Activated CD8-positive, alpha-beta T cell treated with anti-CD3 and anti-CD28 coated beads, Interleukin-2, amount 10 ng/mL, durations not matched to agents 7 days and 5 days (primary cell): ENCODE measurements at regions not wholly inside any gene's neighbourhood (a gene's known extent, or its start where the extent isn't known, plus 50 kb on each side); places are given as distances from the start of the nearest gene placed in this dataset.

Experiments used
- ATAC-seq: fragments of 150-1000 bp; cut with Tn5 transposase; one replicate; pipeline ENCODE4 v1.10.0; 2021; ENCODE audit warnings: moderate library complexity
- CTCF ChIA-PET: fragments of 350-600 bp; sonication (Branson Sonifier 250); formaldehyde crosslinking; loops from one replicate; lab custom pipeline; 2021; ENCODE audit warnings: antibody characterized with exemption; lab: Charles Lee
- POLR2A ChIA-PET: fragments of 350-600 bp; sonication (Branson Sonifier 250); formaldehyde crosslinking; loops from one replicate; lab custom pipeline; 2021; ENCODE audit warnings: antibody characterized with exemption; lab: Charles Lee
- DNase-seq: peaks from one replicate; pipeline ENCODE4 v3.0.0-alpha.2; 2020
- H3K27ac Mint-ChIP-seq: one replicate; pipeline ENCODE4 v1.8.0; 2021; ENCODE audit warnings: mild to moderate bottlenecking, mixed read lengths
- H3K27me3 Mint-ChIP-seq: one replicate; pipeline ENCODE4 v1.8.0; 2021; ENCODE audit warnings: low read depth, mixed read lengths
- H3K36me3 Mint-ChIP-seq: one replicate; pipeline ENCODE4 v1.8.0; 2021; ENCODE audit warnings: low read depth, mixed read lengths
- H3K4me1 Mint-ChIP-seq: one replicate; pipeline ENCODE4 v1.8.0; 2021; ENCODE audit warnings: low read depth, mixed read lengths
- H3K4me3 Mint-ChIP-seq: one replicate; pipeline ENCODE4 v1.8.0; 2021; ENCODE audit warnings: mild to moderate bottlenecking, mixed read lengths
- H3K9me3 Mint-ChIP-seq: one replicate; pipeline ENCODE4 v1.8.0; 2022; ENCODE audit warnings: mixed read lengths; ENCODE audit not compliant: insufficient read depth

DNA sequence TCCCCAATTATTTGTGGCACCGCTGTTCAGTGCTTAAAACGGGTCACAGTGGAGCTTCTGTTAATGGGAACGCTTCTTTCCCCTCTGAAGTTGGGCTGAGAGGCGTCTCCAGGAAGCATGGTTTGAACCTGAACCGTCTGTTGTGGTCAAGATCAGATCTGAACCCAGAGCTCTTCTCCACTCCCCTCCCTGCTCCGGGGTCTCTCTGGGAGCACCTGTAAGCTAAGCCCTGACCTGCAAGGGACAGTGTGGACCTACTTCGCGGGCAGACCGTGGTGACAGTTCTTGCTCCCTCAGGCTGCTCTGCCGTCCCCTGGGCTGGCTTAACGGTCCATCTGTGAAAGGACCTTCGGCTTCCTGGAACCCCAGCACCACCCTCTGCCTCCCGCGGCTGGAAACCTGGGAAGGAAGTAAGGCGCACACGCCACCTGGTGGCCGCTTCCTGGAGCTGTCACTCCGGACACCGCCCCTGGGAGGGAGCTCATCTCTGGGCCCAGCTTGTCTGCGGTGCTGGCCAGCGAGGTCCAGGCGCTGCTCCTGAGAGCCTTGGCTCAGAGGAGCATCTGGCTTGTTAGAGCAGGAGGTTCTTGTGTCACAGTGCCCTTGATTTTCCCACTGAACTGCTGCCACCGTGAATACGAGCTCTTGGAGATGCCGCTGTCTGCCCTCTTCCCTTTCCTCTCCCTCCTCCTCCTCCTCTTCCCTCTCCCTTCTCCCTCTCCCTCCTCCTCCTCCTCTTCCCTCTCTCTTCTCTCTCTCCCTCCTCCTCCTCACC lies 518.5 kb upstream of the EEF2KMT start:
- CTCF ChIA-PET, result interaction anchor here (0.6 to 2.2 kb wide), 24 partner anchors 8 to 1029 kb away, joined by 3 to 12 read pairs (median 4); no protein-coding TSS in a partner anchor
- no peaks in the 10 kb centered on the region for H3K36me3 Mint-ChIP-seq
- H3K27me3 Mint-ChIP-seq, result no peaks in the 10 kb centered on the region
- H3K27ac Mint-ChIP-seq, result peak overlapping the region; percentile 46
- peak; percentile 79 for ATAC-seq
- POLR2A ChIA-PET, result no interaction called here
- peaks cover 3% of the 10 kb centered on the region for H3K4me1 Mint-ChIP-seq
- DNase-seq, result peak; percentile 52
- no peaks in the 10 kb centered on the region for H3K9me3 Mint-ChIP-seq
- H3K4me3 Mint-ChIP-seq, result peak overlapping the region; percentile 18

- H3K4me1 Mint-ChIP-seq, result no peaks in the 10 kb centered on the region
- no peak overlapping the region for H3K27ac Mint-ChIP-seq
- ChIA-PET CTCF (interaction anchor here (2.2 kb wide), 1 partner anchor 9 kb away, joined by 9 read pairs; no protein-coding TSS in a partner anchor), POLR2A (no interaction called here)
- no peak overlapping the region for H3K4me3 Mint-ChIP-seq
- H3K9me3 Mint-ChIP-seq, result no peaks in the 10 kb centered on the region
- DNase-seq, result no peak
- H3K36me3 Mint-ChIP-seq, result no peaks in the 10 kb centered on the region
- no peaks in the 10 kb centered on the region for H3K27me3 Mint-ChIP-seq
- no peak for ATAC-seq
Observed at GRCh38 chr16:5607169-5607568, 509.6 kb upstream of the EEF2KMT start.

- no peaks in the 10 kb centered on the region for H3K4me1 Mint-ChIP-seq
- ChIA-PET POLR2A (no interaction called here), CTCF (no interaction called here)
- H3K4me3 Mint-ChIP-seq, result no peak overlapping the region
- H3K9me3 Mint-ChIP-seq, result no peaks in the 10 kb centered on the region
- no peaks in the 10 kb centered on the region for H3K27me3 Mint-ChIP-seq
- no peak overlapping the region for H3K27ac Mint-ChIP-seq
- ATAC-seq (no peak), DNase-seq (no peak)
- H3K36me3 Mint-ChIP-seq, result no peaks in the 10 kb centered on the region
Observed at GRCh38 chr16:5605404-5605803, 507.8 kb upstream of the EEF2KMT start.

DNA sequence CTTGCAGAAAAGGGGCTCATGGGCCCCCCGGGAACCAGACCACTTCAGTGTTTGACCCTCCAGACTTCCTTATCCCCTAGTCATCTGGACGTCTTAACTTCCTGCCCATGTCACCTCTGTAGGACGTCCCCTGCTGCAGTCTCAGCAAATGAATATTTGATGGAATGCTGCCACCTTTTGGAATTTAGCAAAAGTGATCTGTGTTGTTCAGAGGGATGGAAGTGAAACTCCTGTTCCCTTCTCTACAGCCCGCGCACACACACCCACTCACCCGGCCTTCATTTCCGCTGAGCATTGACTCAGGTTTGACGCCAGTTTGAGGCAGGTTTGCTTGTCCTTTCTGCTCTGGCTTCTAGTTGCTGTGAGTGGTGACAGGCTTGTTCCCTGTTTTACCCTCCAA lies 507.2 kb upstream of the EEF2KMT start:
- no peaks in the 10 kb centered on the region for H3K27me3 Mint-ChIP-seq
- POLR2A ChIA-PET, result no interaction called here
- DNase-seq (no peak), ATAC-seq (no peak)
- no peak overlapping the region for H3K4me3 Mint-ChIP-seq
- H3K9me3 Mint-ChIP-seq, result no peaks in the 10 kb centered on the region
- no peaks in the 10 kb centered on the region for H3K36me3 Mint-ChIP-seq
- H3K27ac Mint-ChIP-seq, result no peak overlapping the region
- no peaks in the 10 kb centered on the region for H3K4me1 Mint-ChIP-seq
- CTCF ChIA-PET, result no interaction called here

DNA sequence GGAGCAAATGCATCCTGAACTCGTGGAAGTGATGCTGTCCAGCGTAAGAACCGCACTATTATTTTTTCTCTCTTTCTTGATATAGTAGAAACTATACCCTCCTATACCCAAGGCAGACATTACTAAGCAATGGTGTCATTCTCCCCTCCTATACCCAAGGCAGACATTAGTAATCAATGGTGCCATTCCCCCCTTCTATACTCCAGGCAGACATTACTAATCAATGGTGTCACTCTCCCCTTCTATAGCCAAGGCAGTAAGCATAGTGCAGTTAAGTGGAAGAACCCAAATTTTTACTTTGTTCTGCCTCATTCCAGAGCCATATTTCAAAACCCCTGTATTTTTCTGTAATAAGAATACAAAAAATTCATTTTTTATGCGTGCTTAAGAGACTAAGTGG lies 506.2 kb upstream of the EEF2KMT start:
- DNase-seq (no peak), ATAC-seq (no peak)
- no peaks in the 10 kb centered on the region for H3K27me3 Mint-ChIP-seq
- no peak overlapping the region for H3K27ac Mint-ChIP-seq
- H3K4me1 Mint-ChIP-seq, result no peaks in the 10 kb centered on the region
- H3K4me3 Mint-ChIP-seq, result no peak overlapping the region
- no peaks in the 10 kb centered on the region for H3K36me3 Mint-ChIP-seq
- ChIA-PET POLR2A (no interaction called here), CTCF (no interaction called here)
- H3K9me3 Mint-ChIP-seq, result no peaks in the 10 kb centered on the region

DNA sequence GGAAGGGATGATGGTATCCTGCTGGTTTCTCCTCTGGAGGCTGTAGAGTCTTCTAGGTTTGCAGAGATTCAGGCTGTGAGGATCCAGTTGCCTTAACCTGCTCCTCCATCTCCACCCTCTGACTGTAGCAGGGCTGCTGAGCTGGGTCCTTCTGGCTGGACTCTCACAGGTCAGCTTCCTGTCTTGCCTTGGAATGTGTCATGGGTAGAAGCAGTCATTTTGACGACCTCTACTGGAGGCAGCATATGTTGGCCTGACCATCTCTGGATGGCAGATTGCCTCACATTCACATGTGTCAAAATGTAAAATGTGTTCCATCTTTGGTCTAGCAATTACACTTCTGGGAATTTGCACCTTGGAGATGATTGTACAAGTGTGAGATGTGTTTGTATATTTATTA lies 504.4 kb upstream of the EEF2KMT start:
- Mint-ChIP-seq H3K4me3 (no peak overlapping the region), H3K27me3 (no peaks in the 10 kb centered on the region), H3K9me3 (no peaks in the 10 kb centered on the region), H3K36me3 (no peaks in the 10 kb centered on the region), H3K27ac (no peak overlapping the region), H3K4me1 (no peaks in the 10 kb centered on the region)
- no peak for DNase-seq
- ChIA-PET POLR2A (no interaction called here), CTCF (no interaction called here)
- no peak for ATAC-seq

GRCh38 chr16:5598793-5599192 lies 501.2 kb upstream of the EEF2KMT start:
- Mint-ChIP-seq H3K9me3 (no peaks in the 10 kb centered on the region), H3K4me3 (no peak overlapping the region), H3K4me1 (no peaks in the 10 kb centered on the region), H3K27ac (no peak overlapping the region), H3K27me3 (no peaks in the 10 kb centered on the region), H3K36me3 (no peaks in the 10 kb centered on the region)
- ATAC-seq (no peak), DNase-seq (no peak)
- ChIA-PET CTCF (no interaction called here), POLR2A (no interaction called here)

DNA sequence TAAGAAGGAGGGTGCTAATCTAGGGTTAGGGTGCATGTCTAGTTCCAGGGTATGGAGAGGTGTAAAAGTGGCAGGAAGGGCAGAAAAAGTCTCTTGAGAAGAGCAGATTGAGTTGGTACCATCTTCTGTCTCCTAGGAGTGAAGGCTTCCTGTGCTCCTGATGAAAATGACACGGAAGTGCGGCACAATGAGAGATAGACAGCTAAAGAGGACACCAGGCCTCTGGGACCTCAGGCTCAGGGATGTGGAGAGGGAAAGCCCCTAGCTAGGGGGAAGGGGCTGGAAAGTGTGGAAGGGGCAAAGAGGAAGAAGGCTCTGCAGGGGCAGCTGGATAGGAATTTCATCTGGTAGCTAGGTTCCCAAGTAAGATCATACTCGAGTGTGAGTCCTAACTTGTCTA lies 498.3 kb upstream of the EEF2KMT start:
- H3K27me3 Mint-ChIP-seq, result no peaks in the 10 kb centered on the region
- CTCF ChIA-PET, result no interaction called here
- H3K4me1 Mint-ChIP-seq, result no peaks in the 10 kb centered on the region
- H3K36me3 Mint-ChIP-seq, result no peaks in the 10 kb centered on the region
- no peak for ATAC-seq
- H3K27ac Mint-ChIP-seq, result no peak overlapping the region
- DNase-seq, result no peak
- H3K4me3 Mint-ChIP-seq, result no peak overlapping the region
- POLR2A ChIA-PET, result no interaction called here
- no peaks in the 10 kb centered on the region for H3K9me3 Mint-ChIP-seq

DNA sequence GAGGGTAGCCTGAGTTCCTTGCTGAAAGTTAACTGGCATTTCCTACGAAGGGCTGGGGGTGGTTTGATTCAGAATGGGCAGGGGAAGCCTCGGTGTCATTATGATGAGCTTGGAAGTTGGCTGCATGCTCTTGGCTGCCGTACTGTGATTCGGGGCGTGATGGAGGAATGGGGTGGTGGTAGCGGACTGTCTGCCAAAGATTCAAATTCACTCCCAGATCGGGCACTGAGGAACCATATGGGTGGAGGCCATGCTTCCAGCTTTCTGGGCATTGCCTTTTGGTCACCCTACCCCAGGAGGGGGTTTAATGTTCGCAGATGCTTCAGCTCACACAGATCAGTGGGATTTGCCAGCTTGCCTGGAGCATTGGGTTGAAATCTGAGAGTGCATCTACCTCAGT lies 492.8 kb upstream of the EEF2KMT start:
- CTCF ChIA-PET, result no interaction called here
- no peaks in the 10 kb centered on the region for H3K9me3 Mint-ChIP-seq
- no peaks in the 10 kb centered on the region for H3K27me3 Mint-ChIP-seq
- no peaks in the 10 kb centered on the region for H3K4me1 Mint-ChIP-seq
- ATAC-seq (no peak), DNase-seq (no peak)
- H3K36me3 Mint-ChIP-seq, result no peaks in the 10 kb centered on the region
- H3K27ac Mint-ChIP-seq, result no peak overlapping the region
- POLR2A ChIA-PET, result no interaction called here
- no peak overlapping the region for H3K4me3 Mint-ChIP-seq

DNA sequence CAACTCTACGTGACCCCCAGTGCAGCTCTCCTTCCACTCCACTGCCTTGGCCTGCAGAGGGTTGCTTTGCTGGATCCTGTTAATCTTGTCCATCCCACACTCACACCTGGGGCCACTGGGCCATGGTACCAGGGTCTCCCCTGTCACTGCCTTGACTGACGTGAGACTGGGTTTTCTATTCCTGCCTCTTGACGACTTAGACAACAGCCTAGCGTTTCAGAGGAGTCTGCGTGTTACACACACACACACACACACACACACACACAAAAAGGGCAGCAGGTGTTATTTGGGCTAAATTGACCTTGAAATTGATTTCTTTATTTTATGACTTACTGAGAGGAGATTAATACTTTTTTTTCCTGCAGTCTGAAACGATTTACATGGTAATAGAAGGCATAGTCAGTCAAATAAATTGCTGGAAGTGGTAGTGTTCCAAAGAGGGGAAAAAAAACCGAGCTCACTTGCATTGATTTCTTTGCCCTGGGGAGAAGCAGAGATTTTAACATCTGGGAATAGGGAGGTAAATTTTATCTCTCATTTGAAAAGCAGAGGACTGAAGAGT lies 492.3 kb upstream of the EEF2KMT start:
- Mint-ChIP-seq H3K36me3 (no peaks in the 10 kb centered on the region), H3K27ac (no peak overlapping the region), H3K4me3 (no peak overlapping the region), H3K4me1 (no peaks in the 10 kb centered on the region), H3K9me3 (no peaks in the 10 kb centered on the region), H3K27me3 (no peaks in the 10 kb centered on the region)
- POLR2A ChIA-PET, result no interaction called here
- CTCF ChIA-PET, result no interaction called here
- DNase-seq (no peak), ATAC-seq (no peak)

DNA sequence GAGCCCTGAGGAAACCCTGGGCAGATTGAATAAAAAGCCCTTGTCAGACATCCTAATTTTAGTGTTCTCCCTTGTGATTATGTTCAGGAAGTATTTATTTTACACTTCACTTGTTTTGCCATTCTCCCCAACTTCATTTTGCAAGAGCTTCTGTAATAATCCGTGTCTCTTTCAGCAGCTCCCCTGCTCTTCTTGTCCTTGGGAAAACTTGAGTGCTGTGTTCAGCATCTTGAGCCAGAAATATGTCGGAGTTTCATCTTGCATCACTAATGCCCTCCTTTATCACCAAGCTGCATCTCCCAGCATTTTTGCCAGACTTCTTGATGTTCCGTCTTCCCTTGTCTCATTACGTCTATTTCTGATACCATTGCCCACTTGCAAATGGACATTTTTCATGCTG lies 486.5 kb upstream of the EEF2KMT start:
- H3K4me3 Mint-ChIP-seq, result no peak overlapping the region
- ChIA-PET CTCF (no interaction called here), POLR2A (no interaction called here)
- DNase-seq (no peak), ATAC-seq (no peak)
- H3K36me3 Mint-ChIP-seq, result no peaks in the 10 kb centered on the region
- no peak overlapping the region for H3K27ac Mint-ChIP-seq
- H3K9me3 Mint-ChIP-seq, result no peaks in the 10 kb centered on the region
- no peaks in the 10 kb centered on the region for H3K4me1 Mint-ChIP-seq
- no peaks in the 10 kb centered on the region for H3K27me3 Mint-ChIP-seq

GRCh38 chr16:5582529-5582928 lies 484.9 kb upstream of the EEF2KMT start:
- no peaks in the 10 kb centered on the region for H3K27me3 Mint-ChIP-seq
- H3K4me1 Mint-ChIP-seq, result no peaks in the 10 kb centered on the region
- no peak for ATAC-seq
- no peak overlapping the region for H3K27ac Mint-ChIP-seq
- ChIA-PET CTCF (no interaction called here), POLR2A (no interaction called here)
- H3K36me3 Mint-ChIP-seq, result no peaks in the 10 kb centered on the region
- no peak for DNase-seq
- H3K4me3 Mint-ChIP-seq, result no peak overlapping the region
- H3K9me3 Mint-ChIP-seq, result no peaks in the 10 kb centered on the region
